ENCODE measurements at regions not wholly inside any gene's neighbourhood (a gene's known extent, or its start where the extent isn't known, plus 50 kb on each side); places are given as distances from the start of the nearest gene placed in this dataset.

GRCh38 chr1:56436296-56436695, 143.1 kb downstream of the PLPP3 start:
- CTCF ChIA-PET, result no interaction called here
- POLR2A ChIA-PET (ENCODE audit: low non-redundant PET), result no interaction called here
- TF ChIP-seq CTCF (conservative IDR thresholded peaks at IDR 0.05; ENCODE audit: low read depth), result no peak
- H3K27ac ChIP-seq, result no peak overlapping the region
- no peak for DNase-seq (ENCODE audit: low spot score)

DNA sequence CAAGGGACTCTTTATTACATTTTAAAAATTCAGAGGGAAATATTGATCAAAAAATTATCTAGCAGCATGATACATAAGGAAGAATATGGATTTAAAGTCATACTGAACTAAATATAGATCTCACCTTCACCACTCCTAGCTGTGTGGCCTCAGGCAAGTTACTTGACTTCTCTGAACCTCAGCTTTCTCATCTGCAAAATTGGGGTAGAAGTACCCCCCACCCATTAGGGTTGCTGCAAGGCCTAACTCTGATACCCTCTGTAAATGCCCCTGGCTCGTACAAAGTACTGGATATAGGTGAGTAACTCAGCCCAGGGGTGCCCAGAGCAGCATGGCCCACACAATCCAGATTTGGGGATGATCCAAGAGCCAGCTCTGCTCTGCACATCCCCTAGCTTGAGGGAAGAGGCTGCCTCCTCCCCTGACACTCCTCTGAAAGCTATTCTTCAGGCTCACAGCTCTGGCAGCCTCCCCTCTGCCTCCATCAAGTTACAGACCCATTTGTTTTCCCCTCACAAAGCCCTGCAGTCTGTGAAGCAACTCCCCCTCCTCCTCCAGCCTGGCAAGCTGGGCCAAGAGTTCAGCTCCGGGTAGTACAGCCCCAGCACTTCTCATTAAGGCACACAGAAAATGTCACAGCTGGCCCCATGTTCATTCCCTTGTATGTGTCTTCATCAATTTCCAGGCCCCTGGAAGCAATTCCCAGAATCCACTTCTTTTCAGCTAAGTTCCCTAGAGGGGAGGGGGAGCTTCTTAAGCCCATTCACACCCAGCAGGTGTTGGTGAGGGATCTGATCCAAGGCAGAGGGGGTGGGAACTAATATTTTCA, 143.7 kb downstream of the PLPP3 start:
- POLR2A ChIA-PET (ENCODE audit: low non-redundant PET), result no interaction called here
- no peak for TF ChIP-seq CTCF (conservative IDR thresholded peaks at IDR 0.05; ENCODE audit: low read depth)
- DNase-seq (ENCODE audit: low spot score), result no peak
- H3K27ac ChIP-seq, result no peak overlapping the region
- CTCF ChIA-PET, result no interaction called here

DNA sequence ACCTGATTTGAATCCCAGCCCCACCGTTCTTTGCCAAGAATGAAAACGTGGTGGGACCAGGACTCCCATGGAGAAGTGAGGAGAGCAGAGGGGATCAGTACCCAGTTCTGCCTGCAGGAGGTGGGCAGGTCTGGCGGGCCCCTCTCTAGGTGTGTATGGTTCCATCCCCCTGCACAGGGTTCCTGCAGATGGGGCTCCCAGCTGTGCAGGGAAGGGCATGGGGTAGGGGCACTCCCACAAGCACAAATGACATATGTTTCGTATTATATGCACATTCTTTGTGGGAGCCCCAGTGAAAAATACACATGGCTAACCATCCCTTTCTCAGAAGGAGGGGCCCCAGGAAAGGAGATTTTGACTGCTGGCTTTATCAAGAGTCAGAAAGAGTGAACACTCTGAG, 144.6 kb downstream of the PLPP3 start:
- POLR2A ChIA-PET (ENCODE audit: low non-redundant PET), result no interaction called here
- no peak overlapping the region for H3K27ac ChIP-seq
- no peak for TF ChIP-seq CTCF (conservative IDR thresholded peaks at IDR 0.05; ENCODE audit: low read depth)
- CTCF ChIA-PET, result no interaction called here
- DNase-seq (ENCODE audit: low spot score), result no peak

DNA sequence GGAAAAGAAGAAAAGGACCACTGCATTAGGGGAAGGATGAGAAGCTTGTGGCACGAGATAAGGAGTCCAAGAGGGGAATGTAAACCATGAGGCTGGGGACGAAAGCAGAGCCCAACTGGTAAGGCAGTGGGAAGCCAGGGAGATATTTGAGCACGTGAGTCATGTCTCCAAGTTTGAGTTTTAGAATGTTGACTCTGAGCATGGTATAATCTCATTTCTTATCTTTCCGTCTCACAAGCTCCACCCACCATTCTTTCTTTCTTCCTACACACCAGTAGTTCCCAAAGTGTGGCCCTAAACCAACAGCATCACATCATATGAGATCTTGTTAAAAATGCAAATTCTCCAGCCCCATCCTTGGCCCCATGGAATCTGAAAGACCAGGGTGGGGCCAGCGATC, 145.3 kb downstream of the PLPP3 start:
- TF ChIP-seq CTCF (conservative IDR thresholded peaks at IDR 0.05; ENCODE audit: low read depth), result no peak
- H3K27ac ChIP-seq, result no peak overlapping the region
- DNase-seq (ENCODE audit: low spot score), result no peak
- CTCF ChIA-PET, result interaction anchor here (0.6 kb wide), 1 partner anchor 38 kb away, joined by 3 read pairs; no protein-coding TSS in a partner anchor
- POLR2A ChIA-PET (ENCODE audit: low non-redundant PET), result no interaction called here

DNA sequence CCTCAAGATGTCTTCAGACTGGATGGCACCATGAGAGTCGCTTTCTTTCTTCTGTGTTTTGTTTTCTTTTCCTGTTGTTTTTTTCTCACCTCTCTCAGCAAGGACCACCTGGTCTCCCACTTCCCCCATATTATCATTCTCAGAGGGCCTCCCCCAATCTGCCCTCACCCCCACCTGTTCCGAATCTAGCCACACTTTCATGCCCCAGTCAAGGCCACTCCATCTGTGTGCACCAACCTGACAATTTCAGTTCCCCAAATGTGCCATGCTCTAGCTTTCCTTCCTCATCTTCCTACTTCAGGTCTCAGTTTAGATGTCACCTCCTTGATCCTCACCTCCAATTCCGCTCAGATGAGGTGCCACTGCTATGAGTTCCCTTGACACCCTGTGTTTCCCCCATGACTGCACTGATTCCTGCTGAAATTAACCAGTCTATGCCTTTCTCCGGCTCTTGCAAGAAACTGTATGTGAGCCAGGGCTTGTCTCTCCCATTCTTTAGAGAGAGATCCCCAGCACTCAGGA, 146.2 kb downstream of the PLPP3 start:
- H3K27ac ChIP-seq, result no peak overlapping the region
- no peak for DNase-seq (ENCODE audit: low spot score)
- CTCF ChIA-PET, result interaction anchor here (0.7 kb wide), 1 partner anchor 119 kb away, joined by 4 read pairs; no protein-coding TSS in a partner anchor
- no peak for TF ChIP-seq CTCF (conservative IDR thresholded peaks at IDR 0.05; ENCODE audit: low read depth)
- POLR2A ChIA-PET (ENCODE audit: low non-redundant PET), result no interaction called here

GRCh38 chr1:56432166-56432971, 147.0 kb downstream of the PLPP3 start:
- DNase-seq (ENCODE audit: low spot score), result no peak
- no peak overlapping the region for H3K27ac ChIP-seq
- TF ChIP-seq CTCF (conservative IDR thresholded peaks at IDR 0.05; ENCODE audit: low read depth), result no peak
- ChIA-PET CTCF (interaction anchor here (0.7 kb wide), 1 partner anchor 120 kb away, joined by 4 read pairs; no protein-coding TSS in a partner anchor), POLR2A (ENCODE audit: low non-redundant PET) (no interaction called here)

Measured in RWPE1 (cell line).